ENCODE measurements at regions not wholly inside any gene's neighbourhood (a gene's known extent, or its start where the extent isn't known, plus 50 kb on each side); places are given as distances from the start of the nearest gene placed in this dataset.
"Not testable (repeated sequence)": the region's sequence is repeated elsewhere in the genome, so short reads cannot be mapped to it uniquely, and the experiment has no call there.

- TF ChIP-seq CTCF (IDR thresholded peaks at IDR 0.05; ENCODE audit: insufficient read depth, low read depth, low read length); EZH2 (IDR thresholded peaks at IDR 0.05; ENCODE audit: insufficient read depth, low read length): not testable (repeated sequence)
Measured at GRCh38 chr14:106348873-106349540, 822.6 kb downstream of the TMEM121 start.
